ENCODE measurements at regions not wholly inside any gene's neighbourhood (a gene's known extent, or its start where the extent isn't known, plus 50 kb on each side); places are given as distances from the start of the nearest gene placed in this dataset.

GRCh38 chrX:10741550-10741949 is 121.2 kb upstream of the MID1 start:
- DNase-seq = no peak
- no peaks in the 10 kb centered on the region for H3K27me3 ChIP-seq (ENCODE audit: control insufficient read depth in 1 of 2, insufficient read depth in 1 of 2, low read length in 2 of 2)
- no peaks in the 10 kb centered on the region for H3K9me3 ChIP-seq (ENCODE audit: control insufficient read depth, low read length)
- no peak overlapping the region for H3K18ac ChIP-seq (ENCODE audit: low read depth in 1 of 2, low read length in 2 of 2)
- no peak overlapping the region for H3K9ac ChIP-seq (ENCODE audit: low read length)
- no peak overlapping the region for H3K4me3 ChIP-seq (ENCODE audit: insufficient read depth in 1 of 2, low read depth in 1 of 2, low read length in 2 of 2)
- H3K27ac ChIP-seq (ENCODE audit: low read length, poor library complexity, severe bottlenecking) = no peak overlapping the region
- H3K4me2 ChIP-seq (ENCODE audit: low read length, poor library complexity, severe bottlenecking) = no peak overlapping the region
- H2AFZ ChIP-seq (ENCODE audit: low read depth, low read length) = no peak overlapping the region
- H2BK12ac ChIP-seq (ENCODE audit: low read length in 2 of 2) = no peak overlapping the region
- no peak overlapping the region for H3K14ac ChIP-seq (ENCODE audit: low read length in 2 of 2)
- H3K4me1 ChIP-seq (ENCODE audit: control insufficient read depth, insufficient read depth, low read depth, low read length) = no peaks in the 10 kb centered on the region
- 100% methylated on average over 1 of the region's 2 CpGs for WGBS
- H3K79me1 ChIP-seq (replicated peaks; ENCODE audit: low read length, poor library complexity, severe bottlenecking) = no peaks in the 10 kb centered on the region
- no peak overlapping the region for H4K91ac ChIP-seq (ENCODE audit: low read length)
- no peak overlapping the region for H4K8ac ChIP-seq (ENCODE audit: low read length)
- H3K36me3 ChIP-seq (ENCODE audit: control insufficient read depth in 1 of 2, insufficient read depth in 2 of 2, low read depth in 1 of 2, low read length in 2 of 2) = no peaks in the 10 kb centered on the region
- no peak overlapping the region for H3K4ac ChIP-seq (ENCODE audit: low read depth in 1 of 2, low read length in 2 of 2)
- H2AK5ac ChIP-seq (ENCODE audit: low read length, severe bottlenecking) = no peak overlapping the region
- no peak overlapping the region for H2BK5ac ChIP-seq (ENCODE audit: low read depth, low read length, poor library complexity, severe bottlenecking)
- no peak overlapping the region for H3K23ac ChIP-seq (ENCODE audit: low read length in 2 of 2)
- no peak overlapping the region for H2BK15ac ChIP-seq (ENCODE audit: low read depth, poor library complexity, severe bottlenecking)
- H2BK120ac ChIP-seq (ENCODE audit: low read depth, low read length) = no peak overlapping the region

- no peaks in the 10 kb centered on the region for H3K9me3 ChIP-seq (ENCODE audit: control insufficient read depth, low read length)
- H3K4me2 ChIP-seq (ENCODE audit: low read length, poor library complexity, severe bottlenecking) = no peak overlapping the region
- H2BK12ac ChIP-seq (ENCODE audit: low read length in 2 of 2) = no peak overlapping the region
- no peak overlapping the region for H4K8ac ChIP-seq (ENCODE audit: low read length)
- H2BK120ac ChIP-seq (ENCODE audit: low read depth, low read length) = no peak overlapping the region
- H3K23ac ChIP-seq (ENCODE audit: low read length in 2 of 2) = no peak overlapping the region
- no peak overlapping the region for H3K4ac ChIP-seq (ENCODE audit: low read depth in 1 of 2, low read length in 2 of 2)
- no CpG with 5 or more reads among the region's 2 CpGs for WGBS
- H4K91ac ChIP-seq (ENCODE audit: low read length) = no peak overlapping the region
- H2BK5ac ChIP-seq (ENCODE audit: low read depth, low read length, poor library complexity, severe bottlenecking) = no peak overlapping the region
- H2AK5ac ChIP-seq (ENCODE audit: low read length, severe bottlenecking) = no peak overlapping the region
- H3K27me3 ChIP-seq (ENCODE audit: control insufficient read depth in 1 of 2, insufficient read depth in 1 of 2, low read length in 2 of 2) = no peaks in the 10 kb centered on the region
- no peak overlapping the region for H3K18ac ChIP-seq (ENCODE audit: low read depth in 1 of 2, low read length in 2 of 2)
- no peak overlapping the region for H3K14ac ChIP-seq (ENCODE audit: low read length in 2 of 2)
- H3K9ac ChIP-seq (ENCODE audit: low read length) = no peak overlapping the region
- H3K36me3 ChIP-seq (ENCODE audit: control insufficient read depth in 1 of 2, insufficient read depth in 2 of 2, low read depth in 1 of 2, low read length in 2 of 2) = no peaks in the 10 kb centered on the region
- no peak overlapping the region for H2AFZ ChIP-seq (ENCODE audit: low read depth, low read length)
- no peak overlapping the region for H2BK15ac ChIP-seq (ENCODE audit: low read depth, poor library complexity, severe bottlenecking)
- no peaks in the 10 kb centered on the region for H3K4me1 ChIP-seq (ENCODE audit: control insufficient read depth, insufficient read depth, low read depth, low read length)
- no peak overlapping the region for H3K4me3 ChIP-seq (ENCODE audit: insufficient read depth in 1 of 2, low read depth in 1 of 2, low read length in 2 of 2)
- H3K79me1 ChIP-seq (replicated peaks; ENCODE audit: low read length, poor library complexity, severe bottlenecking) = no peaks in the 10 kb centered on the region
- DNase-seq = no peak
- no peak overlapping the region for H3K27ac ChIP-seq (ENCODE audit: low read length, poor library complexity, severe bottlenecking)
Measured at GRCh38 chrX:10743476-10743875, 123.1 kb upstream of the MID1 start.

GRCh38 chrX:10744007-10744406 is 123.6 kb upstream of the MID1 start:
- H3K18ac ChIP-seq (ENCODE audit: low read depth in 1 of 2, low read length in 2 of 2) = no peak overlapping the region
- H4K8ac ChIP-seq (ENCODE audit: low read length) = no peak overlapping the region
- H3K36me3 ChIP-seq (ENCODE audit: control insufficient read depth in 1 of 2, insufficient read depth in 2 of 2, low read depth in 1 of 2, low read length in 2 of 2) = no peaks in the 10 kb centered on the region
- no peaks in the 10 kb centered on the region for H3K27me3 ChIP-seq (ENCODE audit: control insufficient read depth in 1 of 2, insufficient read depth in 1 of 2, low read length in 2 of 2)
- no peak for DNase-seq
- no peak overlapping the region for H3K23ac ChIP-seq (ENCODE audit: low read length in 2 of 2)
- no peak overlapping the region for H4K91ac ChIP-seq (ENCODE audit: low read length)
- H2AK5ac ChIP-seq (ENCODE audit: low read length, severe bottlenecking) = no peak overlapping the region
- H3K4me1 ChIP-seq (ENCODE audit: control insufficient read depth, insufficient read depth, low read depth, low read length) = no peaks in the 10 kb centered on the region
- H2BK15ac ChIP-seq (ENCODE audit: low read depth, poor library complexity, severe bottlenecking) = no peak overlapping the region
- H3K79me1 ChIP-seq (replicated peaks; ENCODE audit: low read length, poor library complexity, severe bottlenecking) = no peaks in the 10 kb centered on the region
- no peaks in the 10 kb centered on the region for H3K9me3 ChIP-seq (ENCODE audit: control insufficient read depth, low read length)
- no peak overlapping the region for H2AFZ ChIP-seq (ENCODE audit: low read depth, low read length)
- H3K4me3 ChIP-seq (ENCODE audit: insufficient read depth in 1 of 2, low read depth in 1 of 2, low read length in 2 of 2) = no peak overlapping the region
- no peak overlapping the region for H3K27ac ChIP-seq (ENCODE audit: low read length, poor library complexity, severe bottlenecking)
- H3K4me2 ChIP-seq (ENCODE audit: low read length, poor library complexity, severe bottlenecking) = no peak overlapping the region
- no peak overlapping the region for H2BK5ac ChIP-seq (ENCODE audit: low read depth, low read length, poor library complexity, severe bottlenecking)
- 61% methylated on average over 2 of the region's 2 CpGs for WGBS
- H3K14ac ChIP-seq (ENCODE audit: low read length in 2 of 2) = no peak overlapping the region
- no peak overlapping the region for H2BK120ac ChIP-seq (ENCODE audit: low read depth, low read length)
- no peak overlapping the region for H2BK12ac ChIP-seq (ENCODE audit: low read length in 2 of 2)
- H3K4ac ChIP-seq (ENCODE audit: low read depth in 1 of 2, low read length in 2 of 2) = no peak overlapping the region
- no peak overlapping the region for H3K9ac ChIP-seq (ENCODE audit: low read length)

- Histone ChIP-seq H2AFZ (ENCODE audit: low read depth, low read length) (no peak overlapping the region), H3K4me3 (ENCODE audit: insufficient read depth in 1 of 2, low read depth in 1 of 2, low read length in 2 of 2) (no peak overlapping the region), H2BK15ac (ENCODE audit: low read depth, poor library complexity, severe bottlenecking) (no peak overlapping the region), H3K4me1 (ENCODE audit: control insufficient read depth, insufficient read depth, low read depth, low read length) (no peaks in the 10 kb centered on the region), H3K14ac (ENCODE audit: low read length in 2 of 2) (no peak overlapping the region), H4K91ac (ENCODE audit: low read length) (no peak overlapping the region), H2BK5ac (ENCODE audit: low read depth, low read length, poor library complexity, severe bottlenecking) (no peak overlapping the region), H2BK120ac (ENCODE audit: low read depth, low read length) (no peak overlapping the region), H4K8ac (ENCODE audit: low read length) (no peak overlapping the region), H3K27ac (ENCODE audit: low read length, poor library complexity, severe bottlenecking) (no peak overlapping the region), H3K4ac (ENCODE audit: low read depth in 1 of 2, low read length in 2 of 2) (no peak overlapping the region), H3K23ac (ENCODE audit: low read length in 2 of 2) (no peak overlapping the region), H3K36me3 (ENCODE audit: control insufficient read depth in 1 of 2, insufficient read depth in 2 of 2, low read depth in 1 of 2, low read length in 2 of 2) (no peaks in the 10 kb centered on the region), H2AK5ac (ENCODE audit: low read length, severe bottlenecking) (no peak overlapping the region), H3K18ac (ENCODE audit: low read depth in 1 of 2, low read length in 2 of 2) (no peak overlapping the region), H3K27me3 (ENCODE audit: control insufficient read depth in 1 of 2, insufficient read depth in 1 of 2, low read length in 2 of 2) (no peaks in the 10 kb centered on the region), H3K9me3 (ENCODE audit: control insufficient read depth, low read length) (no peaks in the 10 kb centered on the region), H3K79me1 (replicated peaks; ENCODE audit: low read length, poor library complexity, severe bottlenecking) (no peaks in the 10 kb centered on the region), H2BK12ac (ENCODE audit: low read length in 2 of 2) (no peak overlapping the region), H3K4me2 (ENCODE audit: low read length, poor library complexity, severe bottlenecking) (no peak overlapping the region), H3K9ac (ENCODE audit: low read length) (no peak overlapping the region)
- 80% methylated on average over 1 of the region's 1 CpG for WGBS
- no peak for DNase-seq
Measured at GRCh38 chrX:10747975-10748374, 127.6 kb upstream of the MID1 start.
